K562 (cell line): ENCODE measurements at regions not wholly inside any gene's neighbourhood (a gene's known extent, or its start where the extent isn't known, plus 50 kb on each side); places are given as distances from the start of the nearest gene placed in this dataset.

ENCODE experiments used
- ATAC-seq: fragments of 200-7000 bp; cut with Tn5 transposase; 3 replicates; pipeline ENCODE4 v1.9.1; 2020; ENCODE audit warnings: moderate library complexity
- BruUV-seq: library from RNA; stranded (reverse); fragments of 400-500 nt; replicated peaks from 2 replicates; lab custom pipeline; 2021; lab: Mats Ljungman, UMichigan
- CTCF ChIA-PET: fragments of 300-600 bp; formaldehyde crosslinking; extraction: SDS; loops from one replicate; lab custom pipeline; 2021; ENCODE audit warnings: low intra/inter-chr PET ratio; lab: Yijun Ruan, JAX
- POLR2A ChIA-PET: fragments of 300-600, 350-650 bp; sonication (Branson Sonifier 250); formaldehyde crosslinking; extraction: SDS; loops from one replicate; lab custom pipeline; 2021; ENCODE audit warnings: antibody characterized with exemption, inconsistent platforms; lab: Yijun Ruan, JAX
- DNase-seq, 4 experiments: peaks; one replicate each; pipeline versions ENCODE4 v3.0.0 to v3.0.0-alpha.2; 2011 to 2018; ENCODE audit warnings: low spot score in 3 of 4, mixed read lengths in 3 of 4; ENCODE audit errors: extremely low read depth in 1 of 4
- FAIRE-seq: peaks from 2 replicates; lab custom pipeline; 2011; peaks lifted over from hg19 to GRCh38; lab: Jason Lieb, UNC
- H2AFZ ChIP-seq: 2 replicates; pipeline ENCODE4 v1.6.0; 2011; ENCODE audit warnings: low read depth, low read length, control low read depth, inconsistent platforms
- H3K27ac ChIP-seq: fragments of 200-600 bp; 3 replicates; pipeline ENCODE4 v1.8.0; 2011; ENCODE audit warnings: low read depth, mild to moderate bottlenecking, control low read depth, inconsistent platforms, low read length, moderate library complexity, mixed read lengths; ENCODE audit errors: extremely low read depth
- H3K27me3 ChIP-seq, 2 experiments: fragments of 300-600 bp in 1 of 2; 2 replicates in 1 of 2; 3 replicates in 1 of 2; pipeline versions ENCODE4 v1.6.0 to v1.8.0; 2011; ENCODE audit warnings: inconsistent platforms in 2 of 2, low read length in 2 of 2, mild to moderate bottlenecking in 1 of 2, mixed read lengths in 1 of 2, moderate library complexity in 1 of 2; ENCODE audit not compliant: control insufficient read depth in 2 of 2, insufficient read depth in 2 of 2
- H3K36me3 ChIP-seq: fragments of 300-600 bp; 3 replicates; pipeline ENCODE4 v1.8.0; 2011; ENCODE audit warnings: mild to moderate bottlenecking, low read length, inconsistent platforms; ENCODE audit not compliant: control insufficient read depth, insufficient read depth
- H3K4me1 ChIP-seq, 2 experiments: fragments of 200-600 bp in 1 of 2; replicated peaks in 1 of 2; 2 replicates in 1 of 2; 3 replicates in 1 of 2; pipeline versions ENCODE4 v1.5.1 to v1.8.0; 2011; ENCODE audit warnings: inconsistent platforms in 2 of 2, low read length in 2 of 2, mild to moderate bottlenecking in 1 of 2, mixed read lengths in 1 of 2, moderate library complexity in 1 of 2; ENCODE audit not compliant: control insufficient read depth in 2 of 2, insufficient read depth in 2 of 2
- H3K4me2 ChIP-seq: 2 replicates; pipeline ENCODE4 v1.6.1; 2011; ENCODE audit warnings: low read length, control low read depth, inconsistent platforms, mixed read lengths; ENCODE audit not compliant: insufficient read depth
- H3K4me3 ChIP-seq: fragments of 200-600 bp; sonication (generic), shearing (Covaris generic); 2 replicates; pipeline ENCODE4 v1.5.1; 2016; ENCODE audit warnings: control low read depth, inconsistent platforms
- H3K79me2 ChIP-seq: fragments of 200-600 bp; 3 replicates; pipeline ENCODE4 v1.8.0; 2011; ENCODE audit warnings: low read length, inconsistent platforms; ENCODE audit not compliant: control insufficient read depth, insufficient read depth
- H3K9ac ChIP-seq, 2 experiments: 2 replicates each; pipeline versions ENCODE4 v1.6.0 to v1.6.1; 2011; ENCODE audit warnings: low read depth in 2 of 2, low read length in 2 of 2, control low read depth in 1 of 2, inconsistent platforms in 1 of 2, mild to moderate bottlenecking in 1 of 2, mixed read lengths in 1 of 2; ENCODE audit not compliant: insufficient read depth in 1 of 2
- H3K9me1 ChIP-seq: one replicate; pipeline ENCODE4 v1.6.0; 2011; ENCODE audit warnings: inconsistent platforms, mild to moderate bottlenecking, low read length, moderate library complexity; ENCODE audit not compliant: control insufficient read depth, insufficient read depth
- H3K9me3 ChIP-seq: replicated peaks from 2 replicates; pipeline ENCODE4 v1.5.1; 2011; ENCODE audit warnings: low read depth, low read length, inconsistent platforms; ENCODE audit not compliant: control insufficient read depth, insufficient read depth
- H4K20me1 ChIP-seq: replicated peaks from 2 replicates; pipeline ENCODE4 v1.6.1; 2011; ENCODE audit warnings: low read length, inconsistent platforms, mixed read lengths; ENCODE audit not compliant: control insufficient read depth, insufficient read depth
- BRCA1 ChIP-seq, 2 experiments: fragments of 450-650 bp in 1 of 2; sonication (generic) in 1 of 2; formaldehyde crosslinking in 1 of 2; IDR thresholded peaks; 2 replicates each; pipeline versions ENCODE4 v1.5.0 to v1.6.1; 2017 to 2020; ENCODE audit warnings: mild to moderate bottlenecking in 1 of 2, missing genetic modification reagents in 1 of 2
- CC2D1A ChIP-seq: fragments of 450-650 bp; IDR thresholded peaks from 2 replicates; pipeline ENCODE4 v1.6.1; 2017; ENCODE audit warnings: mild to moderate bottlenecking
- GATAD2B ChIP-seq: fragments of 450-650 bp; IDR thresholded peaks from 2 replicates; pipeline ENCODE4 v1.6.1; 2017; ENCODE audit warnings: mild to moderate bottlenecking, borderline replicate concordance
- HES1 ChIP-seq: fragments of 450-650 bp; IDR thresholded peaks from 2 replicates; pipeline ENCODE4 v1.6.1; 2016; ENCODE audit warnings: low read depth, mild to moderate bottlenecking, moderate library complexity
- IRF2 ChIP-seq: sonication (generic); formaldehyde crosslinking; IDR thresholded peaks from 2 replicates; pipeline ENCODE4 v1.8.1; 2022; ENCODE audit warnings: mild to moderate bottlenecking, missing genetic modification reagents
- NR2C2 ChIP-seq, 2 experiments: fragments of 200-800 bp in 1 of 2; sonication (Bioruptor generic) in 1 of 2; sonication (generic) in 1 of 2; formaldehyde crosslinking in 1 of 2; IDR thresholded peaks; 2 replicates each; pipeline versions ENCODE4 v1.6.1 to v1.8.0; 2016 to 2022; ENCODE audit warnings: mild to moderate bottlenecking in 1 of 2, missing compliant biosample characterization in 1 of 2, missing genetic modification characterization in 1 of 2, missing genetic modification reagents in 1 of 2
- TFE3 ChIP-seq: fragments of 450-650 bp; formaldehyde crosslinking; IDR thresholded peaks from 2 replicates; pipeline ENCODE4 v1.4.0; 2020; ENCODE audit warnings: mild to moderate bottlenecking, mixed read lengths
- ZKSCAN3 ChIP-seq: fragments of 250-450 bp; sonication (Bioruptor Pico); IDR thresholded peaks from 2 replicates; pipeline ENCODE4 v1.4.0; 2020
- ZMIZ1 ChIP-seq, 2 experiments: fragments of 150-350 bp in 1 of 2; IDR thresholded peaks; 2 replicates each; pipeline ENCODE4 v1.6.1; 2012 to 2016; ENCODE audit warnings: low read depth in 2 of 2, low read length in 2 of 2, mild to moderate bottlenecking in 1 of 2, moderate library complexity in 1 of 2
- ZNF589 ChIP-seq: fragments of 200-800 bp; sonication (Bioruptor generic); IDR thresholded peaks from 2 replicates; pipeline ENCODE4 v1.6.1; 2016; ENCODE audit warnings: low read depth, missing genetic modification characterization, missing compliant biosample characterization
- WGBS: fragments of 100-300 bp; shearing (Covaris generic); methylation state at CpG from one replicate; pipeline ENCODE4 v1.1.6; 2016; ENCODE audit warnings: low coverage, mixed read lengths; ENCODE audit not compliant: insufficient coverage; ENCODE audit errors: missing lambda C conversion rate; 5-methylcytosine and 5-hydroxymethylcytosine counted together
- in situ Hi-C: fragments of 300-500 bp; cut with MboI; formaldehyde crosslinking; loops from 4 replicates; pipeline ENCODE4 v1.15.0; 2018; ENCODE audit warnings: inconsistent platforms, mixed read lengths
- intact Hi-C: fragments of 100-400 bp; cut with micrococcal nuclease; formaldehyde crosslinking; loops from 2 replicates; pipeline ENCODE4 v1.14.2; 2022

- TF ChIP-seq HES1 (no peak), ZNF589 (CRISPR knock-in tag) (no peak), IRF2 (CRISPR knock-in tag) (no peak)
These were observed 91.8 kb downstream of the HRH4 start (continued) for GRCh38 chr18:24552218-24552617.

GRCh38 chr18:24553571-24554285 is 93.3 kb downstream of the HRH4 start:
- Histone ChIP-seq H3K4me3 (no peak overlapping the region), H3K27ac (no peak overlapping the region), H3K36me3 (no peaks in the 10 kb centered on the region), H3K4me1 (no peaks in the 10 kb centered on the region), H2AFZ (no peak overlapping the region), H3K4me2 (no peak overlapping the region), H3K9ac (no peak overlapping the region), H3K9me3 (no peaks in the 10 kb centered on the region), H3K79me2 (no peaks in the 10 kb centered on the region), H3K27me3 (0 out of 5 replicates have a peak, but pooled peaks cover 0 to 4% of the 10 kb centered on the region in 2 experiments), H4K20me1 (no peaks in the 10 kb centered on the region), H3K9me1 (no peaks in the 10 kb centered on the region)
- ATAC-seq = no peak
- intact Hi-C loops = no loop called here
- CTCF ChIA-PET = no interaction called here
- in situ Hi-C loops = no loop called here
- no peak for FAIRE-seq
- 0% methylated on average over 6 of the region's 6 CpGs for WGBS
- no peak for DNase-seq
- POLR2A ChIA-PET = no interaction called here
- no TSS peak for BruUV-seq
- TF ChIP-seq NR2C2 (CRISPR knock-in tag; IDR thresholded peaks at IDR 0.05) (no peak), NR2C2 (tag; IDR thresholded peaks at IDR 0.05) (no peak), ZMIZ1 (IDR thresholded peaks at IDR 0.05; ENCODE audit: low read depth in 2 of 2, low read length in 2 of 2) (no peak), CC2D1A (no peak), TFE3 (CRISPR knock-in tag) (no peak), BRCA1 (IDR thresholded peaks at IDR 0.05) (no peak), BRCA1 (CRISPR knock-in tag; IDR thresholded peaks at IDR 0.05) (no peak), GATAD2B (no peak), ZKSCAN3 (CRISPR knock-in tag) (no peak)
